Panc1 (cell line): ENCODE measurements at regions not wholly inside any gene's neighbourhood (a gene's known extent, or its start where the extent isn't known, plus 50 kb on each side); places are given as distances from the start of the nearest gene placed in this dataset.

Experiments
- ATAC-seq: fragments of 200-7000 bp; cut with Tn5 transposase; 2 replicates; pipeline ENCODE4 v1.9.1; 2020; ENCODE audit warnings: mild to moderate bottlenecking, moderate library complexity
- BruUV-seq: library from RNA; stranded (reverse); fragments of 400-500 nt; replicated peaks from 2 replicates; lab custom pipeline; 2021; lab: Mats Ljungman, UMichigan
- CTCF ChIA-PET: fragments of 300-600 bp; sonication (Branson Sonifier 250); formaldehyde crosslinking; loops from one replicate; lab custom pipeline; 2022; ENCODE audit warnings: antibody characterized with exemption; lab: Charles Lee
- POLR2A ChIA-PET: fragments of 300-600 bp; sonication (Branson Sonifier 250); formaldehyde crosslinking; loops from one replicate; lab custom pipeline; 2022; ENCODE audit warnings: antibody characterized with exemption; lab: Charles Lee
- DNase-seq: peaks from one replicate; pipeline ENCODE4 v3.0.0-alpha.2; 2010; ENCODE audit warnings: low read depth, low spot score
- H3K27ac ChIP-seq: 2 replicates; pipeline ENCODE4 v1.5.1; 2011; ENCODE audit warnings: mild to moderate bottlenecking, low read length, inconsistent platforms
- H3K27me3 ChIP-seq: fragments of 200-500 bp; sonication (Bioruptor generic); 2 replicates; pipeline ENCODE4 v1.6.0; 2014; ENCODE audit warnings: low read length, inconsistent platforms; ENCODE audit not compliant: control insufficient read depth, insufficient read depth
- H3K36me3 ChIP-seq: fragments of 200-500 bp; sonication (Bioruptor generic); 2 replicates; pipeline ENCODE4 v1.5.1; 2014; ENCODE audit warnings: inconsistent platforms, mild to moderate bottlenecking, low read length, moderate library complexity; ENCODE audit not compliant: control insufficient read depth, insufficient read depth
- H3K4me1 ChIP-seq: 2 replicates; pipeline ENCODE4 v1.5.1; 2011; ENCODE audit warnings: inconsistent platforms, mild to moderate bottlenecking, low read length, moderate library complexity; ENCODE audit not compliant: control insufficient read depth, insufficient read depth
- H3K4me3 ChIP-seq, 2 experiments: 2 replicates each; pipeline ENCODE4 v1.5.1; 2011 to 2012; ENCODE audit warnings: low read depth in 2 of 2, low read length in 2 of 2, mild to moderate bottlenecking in 2 of 2, inconsistent platforms in 1 of 2, moderate library complexity in 1 of 2
- H3K9me3 ChIP-seq: fragments of 200-500 bp; sonication (Bioruptor generic); 2 replicates; pipeline ENCODE4 v1.5.1; 2014; ENCODE audit warnings: low read depth, mild to moderate bottlenecking, inconsistent platforms, low read length, moderate library complexity; ENCODE audit not compliant: control insufficient read depth, insufficient read depth
- POLR2AphosphoS5 ChIP-seq: IDR thresholded peaks from 2 replicates; pipeline ENCODE4 v1.6.1; 2012; ENCODE audit warnings: mild to moderate bottlenecking, low read depth, low read length, moderate library complexity
- SIN3A ChIP-seq: IDR thresholded peaks from 2 replicates; pipeline ENCODE4 v1.6.1; 2012; ENCODE audit warnings: low read depth, mild to moderate bottlenecking, low read length, moderate library complexity, borderline replicate concordance; ENCODE audit not compliant: insufficient read depth
- TCF7L2 ChIP-seq: IDR thresholded peaks from 2 replicates; pipeline ENCODE4 v1.6.1; 2011; ENCODE audit warnings: mild to moderate bottlenecking, low read depth, low read length, inconsistent platforms
- in situ Hi-C: cut with HindIII; loops from 2 replicates; pipeline ENCODE4 v1.10.0; 2016; ENCODE audit warnings: low sequenced_read_pairs, low pct_unique_long_range_greater_than_20kb
- intact Hi-C: fragments of 100-400 bp; cut with micrococcal nuclease; formaldehyde crosslinking; loops from one replicate; pipeline ENCODE4 v1.10.0; 2022; ENCODE audit not compliant: unreplicated experiment
- TF ChIP-seq, protein P1 (sequence below): fragments of 450-650 bp; IDR thresholded peaks from 2 replicates; pipeline ENCODE4 v1.5.1; 2017; ENCODE audit warnings: mild to moderate bottlenecking
- TF ChIP-seq, protein P2 (sequence below), 2 experiments: IDR thresholded peaks; 2 replicates each; pipeline ENCODE4 v1.6.1; 2011 to 2012; ENCODE audit warnings: low read depth in 2 of 2, control low read depth in 1 of 2, low read length in 1 of 2, mild to moderate bottlenecking in 1 of 2, moderate library complexity in 1 of 2; ENCODE audit not compliant: insufficient read depth in 1 of 2

DNA sequence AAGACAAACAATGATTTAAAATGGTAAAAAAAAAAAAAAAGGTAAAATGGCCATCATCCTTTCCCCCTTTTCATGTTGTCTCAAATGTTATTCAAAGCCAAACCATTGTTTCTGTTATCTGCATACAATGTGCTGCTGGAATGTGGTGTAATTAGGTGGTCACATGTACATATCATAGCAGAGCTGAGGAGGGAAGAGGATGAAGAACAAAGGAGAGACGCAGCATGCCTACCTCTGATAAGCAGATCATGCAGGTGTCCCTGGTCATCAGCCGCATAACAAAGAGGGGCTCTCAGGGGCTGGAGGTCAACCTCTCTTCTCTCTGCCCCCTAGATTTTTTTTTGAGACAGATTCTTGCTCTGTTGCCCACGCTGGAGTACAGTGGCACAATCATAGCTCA, 141.0 kb downstream of the CARTPT start:
- POLR2A ChIA-PET = no interaction called here
- no TSS peak for BruUV-seq
- Histone ChIP-seq H3K9me3 (no peaks in the 10 kb centered on the region), H3K27ac (no peak overlapping the region), H3K27me3 (peaks cover 7% of the 10 kb centered on the region; the same call in 1 of the 2 replicates), H3K4me3 (no peak overlapping the region), H3K36me3 (no peaks in the 10 kb centered on the region), H3K4me1 (no peaks in the 10 kb centered on the region)
- CTCF ChIA-PET = no interaction called here
- intact Hi-C loops (no loop called here), in situ Hi-C loops (no loop called here)
- ATAC-seq = no peak
- TF ChIP-seq, protein P1, sequence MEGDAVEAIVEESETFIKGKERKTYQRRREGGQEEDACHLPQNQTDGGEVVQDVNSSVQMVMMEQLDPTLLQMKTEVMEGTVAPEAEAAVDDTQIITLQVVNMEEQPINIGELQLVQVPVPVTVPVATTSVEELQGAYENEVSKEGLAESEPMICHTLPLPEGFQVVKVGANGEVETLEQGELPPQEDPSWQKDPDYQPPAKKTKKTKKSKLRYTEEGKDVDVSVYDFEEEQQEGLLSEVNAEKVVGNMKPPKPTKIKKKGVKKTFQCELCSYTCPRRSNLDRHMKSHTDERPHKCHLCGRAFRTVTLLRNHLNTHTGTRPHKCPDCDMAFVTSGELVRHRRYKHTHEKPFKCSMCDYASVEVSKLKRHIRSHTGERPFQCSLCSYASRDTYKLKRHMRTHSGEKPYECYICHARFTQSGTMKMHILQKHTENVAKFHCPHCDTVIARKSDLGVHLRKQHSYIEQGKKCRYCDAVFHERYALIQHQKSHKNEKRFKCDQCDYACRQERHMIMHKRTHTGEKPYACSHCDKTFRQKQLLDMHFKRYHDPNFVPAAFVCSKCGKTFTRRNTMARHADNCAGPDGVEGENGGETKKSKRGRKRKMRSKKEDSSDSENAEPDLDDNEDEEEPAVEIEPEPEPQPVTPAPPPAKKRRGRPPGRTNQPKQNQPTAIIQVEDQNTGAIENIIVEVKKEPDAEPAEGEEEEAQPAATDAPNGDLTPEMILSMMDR = no peak
- TF ChIP-seq SIN3A (no peak), TCF7L2 (no peak), POLR2AphosphoS5 (no peak)
- TF ChIP-seq, protein P2, sequence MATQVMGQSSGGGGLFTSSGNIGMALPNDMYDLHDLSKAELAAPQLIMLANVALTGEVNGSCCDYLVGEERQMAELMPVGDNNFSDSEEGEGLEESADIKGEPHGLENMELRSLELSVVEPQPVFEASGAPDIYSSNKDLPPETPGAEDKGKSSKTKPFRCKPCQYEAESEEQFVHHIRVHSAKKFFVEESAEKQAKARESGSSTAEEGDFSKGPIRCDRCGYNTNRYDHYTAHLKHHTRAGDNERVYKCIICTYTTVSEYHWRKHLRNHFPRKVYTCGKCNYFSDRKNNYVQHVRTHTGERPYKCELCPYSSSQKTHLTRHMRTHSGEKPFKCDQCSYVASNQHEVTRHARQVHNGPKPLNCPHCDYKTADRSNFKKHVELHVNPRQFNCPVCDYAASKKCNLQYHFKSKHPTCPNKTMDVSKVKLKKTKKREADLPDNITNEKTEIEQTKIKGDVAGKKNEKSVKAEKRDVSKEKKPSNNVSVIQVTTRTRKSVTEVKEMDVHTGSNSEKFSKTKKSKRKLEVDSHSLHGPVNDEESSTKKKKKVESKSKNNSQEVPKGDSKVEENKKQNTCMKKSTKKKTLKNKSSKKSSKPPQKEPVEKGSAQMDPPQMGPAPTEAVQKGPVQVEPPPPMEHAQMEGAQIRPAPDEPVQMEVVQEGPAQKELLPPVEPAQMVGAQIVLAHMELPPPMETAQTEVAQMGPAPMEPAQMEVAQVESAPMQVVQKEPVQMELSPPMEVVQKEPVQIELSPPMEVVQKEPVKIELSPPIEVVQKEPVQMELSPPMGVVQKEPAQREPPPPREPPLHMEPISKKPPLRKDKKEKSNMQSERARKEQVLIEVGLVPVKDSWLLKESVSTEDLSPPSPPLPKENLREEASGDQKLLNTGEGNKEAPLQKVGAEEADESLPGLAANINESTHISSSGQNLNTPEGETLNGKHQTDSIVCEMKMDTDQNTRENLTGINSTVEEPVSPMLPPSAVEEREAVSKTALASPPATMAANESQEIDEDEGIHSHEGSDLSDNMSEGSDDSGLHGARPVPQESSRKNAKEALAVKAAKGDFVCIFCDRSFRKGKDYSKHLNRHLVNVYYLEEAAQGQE (IDR thresholded peaks at IDR 0.05; ENCODE audit: insufficient read depth in 1 of 2, low read depth in 2 of 2, low read length in 1 of 2) = no peak
- DNase-seq = no peak

DNA sequence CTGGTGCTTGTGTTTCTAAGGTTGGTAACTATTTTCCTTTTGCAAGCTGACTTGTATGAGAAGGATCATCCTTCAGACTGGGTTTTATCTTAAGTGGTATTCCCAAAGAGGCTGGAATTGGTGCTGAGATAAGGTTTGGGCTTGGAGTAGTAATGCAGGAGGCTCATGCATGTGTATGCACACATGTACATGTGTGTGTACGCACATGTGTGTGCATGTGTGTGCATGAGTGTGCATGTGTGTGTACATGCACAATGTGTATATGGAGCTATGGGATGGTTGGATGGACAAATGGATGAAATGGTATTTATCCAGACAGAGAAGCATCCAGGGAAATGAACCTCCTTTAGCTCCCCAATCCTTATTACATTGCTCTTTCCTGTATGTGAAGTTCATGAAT, 142.6 kb downstream of the CARTPT start:
- Histone ChIP-seq H3K4me1 (no peaks in the 10 kb centered on the region), H3K27me3 (peaks cover 7% of the 10 kb centered on the region; the same call in 1 of the 2 replicates), H3K27ac (no peak overlapping the region), H3K4me3 (no peak overlapping the region), H3K9me3 (no peaks in the 10 kb centered on the region), H3K36me3 (no peaks in the 10 kb centered on the region)
- intact Hi-C loops (no loop called here), in situ Hi-C loops (no loop called here)
- ChIA-PET POLR2A (no interaction called here), CTCF (no interaction called here)
- TF ChIP-seq SIN3A (no peak), POLR2AphosphoS5 (no peak), TCF7L2 (no peak)
- TF ChIP-seq, protein P2 (IDR thresholded peaks at IDR 0.05; ENCODE audit: insufficient read depth in 1 of 2, low read depth in 2 of 2, low read length in 1 of 2) = no peak
- TF ChIP-seq, protein P1 = no peak
- no peak for ATAC-seq
- BruUV-seq = no TSS peak
- no peak for DNase-seq
